Epithelial cell of proximal tubule (primary cell): ENCODE measurements at regions not wholly inside any gene's neighbourhood (a gene's known extent, or its start where the extent isn't known, plus 50 kb on each side); places are given as distances from the start of the nearest gene placed in this dataset.

Experiments used
- DNase-seq: peaks from one replicate; pipeline ENCODE4 v3.0.0-alpha.2; 2011; ENCODE audit warnings: low read depth
- H3K4me3 ChIP-seq: 2 replicates; pipeline ENCODE4 v1.5.1; 2011; ENCODE audit warnings: low read depth, mild to moderate bottlenecking, low read length
- TF ChIP-seq, protein P1 (sequence below): conservative IDR thresholded peaks from 2 replicates; pipeline ENCODE4 v1.5.1; 2012; ENCODE audit warnings: low read depth, mild to moderate bottlenecking, low read length

GRCh38 chr16:86062271-86062965 lies 163.5 kb downstream of the IRF8 start:
- TF ChIP-seq, protein P1, sequence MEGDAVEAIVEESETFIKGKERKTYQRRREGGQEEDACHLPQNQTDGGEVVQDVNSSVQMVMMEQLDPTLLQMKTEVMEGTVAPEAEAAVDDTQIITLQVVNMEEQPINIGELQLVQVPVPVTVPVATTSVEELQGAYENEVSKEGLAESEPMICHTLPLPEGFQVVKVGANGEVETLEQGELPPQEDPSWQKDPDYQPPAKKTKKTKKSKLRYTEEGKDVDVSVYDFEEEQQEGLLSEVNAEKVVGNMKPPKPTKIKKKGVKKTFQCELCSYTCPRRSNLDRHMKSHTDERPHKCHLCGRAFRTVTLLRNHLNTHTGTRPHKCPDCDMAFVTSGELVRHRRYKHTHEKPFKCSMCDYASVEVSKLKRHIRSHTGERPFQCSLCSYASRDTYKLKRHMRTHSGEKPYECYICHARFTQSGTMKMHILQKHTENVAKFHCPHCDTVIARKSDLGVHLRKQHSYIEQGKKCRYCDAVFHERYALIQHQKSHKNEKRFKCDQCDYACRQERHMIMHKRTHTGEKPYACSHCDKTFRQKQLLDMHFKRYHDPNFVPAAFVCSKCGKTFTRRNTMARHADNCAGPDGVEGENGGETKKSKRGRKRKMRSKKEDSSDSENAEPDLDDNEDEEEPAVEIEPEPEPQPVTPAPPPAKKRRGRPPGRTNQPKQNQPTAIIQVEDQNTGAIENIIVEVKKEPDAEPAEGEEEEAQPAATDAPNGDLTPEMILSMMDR: no peak

GRCh38 chr16:86063760-86064405 lies 164.9 kb downstream of the IRF8 start:
- no peak overlapping the region for H3K4me3 ChIP-seq
- TF ChIP-seq, protein P1: no peak

More at GRCh38 chr16:86062271-86062965, 163.5 kb downstream of the IRF8 start:
- no peak overlapping the region for H3K4me3 ChIP-seq
- no peak for DNase-seq

DNA sequence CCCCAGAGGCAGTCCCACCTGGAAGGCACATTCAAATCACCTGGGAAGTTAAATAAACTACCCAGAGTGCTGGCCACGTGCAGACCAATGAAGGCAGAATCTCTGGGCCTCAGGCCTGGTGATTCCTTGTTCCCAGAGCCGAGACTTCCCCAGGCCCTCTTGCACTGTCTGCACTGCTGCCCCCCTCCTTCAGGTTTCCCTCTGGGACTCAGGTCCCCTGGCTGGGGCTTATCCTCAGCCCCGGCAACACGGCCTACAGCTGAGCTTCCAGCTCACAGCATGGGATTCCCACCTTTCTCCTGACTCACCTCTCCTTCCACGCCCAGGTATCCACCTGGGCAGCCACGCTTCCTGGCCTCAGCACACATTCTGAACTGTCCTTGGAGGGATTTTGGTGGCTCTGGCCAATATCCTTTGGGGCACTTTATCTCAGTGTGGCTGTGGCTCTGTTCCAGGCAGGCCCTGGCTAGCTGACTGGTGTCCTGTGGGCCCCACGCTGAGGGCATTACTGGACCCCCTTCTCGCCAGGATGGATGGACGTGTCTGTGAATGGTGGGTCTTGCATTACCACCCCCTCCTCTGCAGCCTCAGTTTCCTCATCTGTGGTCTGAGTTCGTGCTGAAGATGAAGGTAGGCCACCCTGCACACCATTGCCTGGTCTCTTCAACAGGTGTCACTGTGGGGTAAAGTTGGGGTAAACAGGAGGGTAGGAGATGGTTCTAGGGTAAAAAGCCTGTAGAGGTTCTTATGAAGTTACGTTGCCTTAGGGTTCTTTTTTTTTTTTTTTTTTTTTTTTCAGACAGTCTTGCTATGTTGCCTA lies 165.7 kb downstream of the IRF8 start:
- TF ChIP-seq, protein P1: no peak
- H3K4me3 ChIP-seq: no peak overlapping the region
- no peak for DNase-seq

More at GRCh38 chr16:86063760-86064405, 164.9 kb downstream of the IRF8 start:
- no peak for DNase-seq

DNA sequence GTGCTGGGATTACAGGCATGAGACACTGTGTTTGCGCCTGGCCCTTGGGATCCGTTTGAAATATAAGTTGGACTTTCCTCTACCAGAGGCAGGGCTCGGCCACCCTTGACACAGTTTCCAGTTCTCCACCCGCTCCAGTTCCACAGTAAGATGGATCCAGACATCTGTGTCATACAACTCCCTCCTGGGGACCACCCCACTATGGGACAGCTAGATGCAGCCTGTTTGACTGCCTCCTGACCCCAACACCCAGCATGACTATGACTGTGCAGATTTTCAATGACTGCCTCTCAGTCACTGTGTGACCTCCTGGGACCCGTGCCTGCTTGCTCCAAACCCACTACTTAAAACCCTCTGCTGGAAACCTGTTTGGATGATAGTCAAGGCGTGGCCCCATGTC lies 166.7 kb downstream of the IRF8 start:
- TF ChIP-seq, protein P1: no peak
- H3K4me3 ChIP-seq: no peak overlapping the region
- DNase-seq: no peak

- TF ChIP-seq, protein P1: no peak
- no peak for DNase-seq
- no peak overlapping the region for H3K4me3 ChIP-seq
These were observed 167.8 kb downstream of the IRF8 start for GRCh38 chr16:86066811-86067210.

GRCh38 chr16:86067516-86067915 lies 168.6 kb downstream of the IRF8 start:
- DNase-seq: no peak

More at GRCh38 chr16:86067516-86067915, 168.6 kb downstream of the IRF8 start:
- H3K4me3 ChIP-seq: no peak overlapping the region
- TF ChIP-seq, protein P1: no peak
